ENCODE measurements at regions not wholly inside any gene's neighbourhood (a gene's known extent, or its start where the extent isn't known, plus 50 kb on each side); places are given as distances from the start of the nearest gene placed in this dataset.

DNA sequence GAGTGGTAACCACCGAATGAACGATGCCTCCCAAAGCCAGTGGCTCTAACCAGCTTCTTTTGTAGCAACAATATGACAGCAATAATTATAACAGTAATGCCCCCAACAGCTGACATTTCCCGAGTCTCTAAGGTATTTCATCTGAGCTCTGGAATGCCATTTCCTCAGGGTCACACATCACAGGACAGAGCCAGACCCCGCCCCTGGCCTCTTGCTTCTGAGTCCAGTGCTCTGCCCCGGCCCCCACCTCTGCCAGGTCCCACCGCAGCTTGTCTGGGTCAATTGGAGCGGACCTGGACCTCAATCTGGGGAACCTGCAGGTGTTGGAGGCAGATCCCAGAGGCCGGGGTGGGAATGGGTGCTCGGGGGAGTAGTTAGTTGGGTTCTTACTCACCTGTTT, 63.8 kb downstream of the IGLL1 start:
- no peak for DNase-seq (ENCODE audit: low spot score)
- TF ChIP-seq, protein P1, sequence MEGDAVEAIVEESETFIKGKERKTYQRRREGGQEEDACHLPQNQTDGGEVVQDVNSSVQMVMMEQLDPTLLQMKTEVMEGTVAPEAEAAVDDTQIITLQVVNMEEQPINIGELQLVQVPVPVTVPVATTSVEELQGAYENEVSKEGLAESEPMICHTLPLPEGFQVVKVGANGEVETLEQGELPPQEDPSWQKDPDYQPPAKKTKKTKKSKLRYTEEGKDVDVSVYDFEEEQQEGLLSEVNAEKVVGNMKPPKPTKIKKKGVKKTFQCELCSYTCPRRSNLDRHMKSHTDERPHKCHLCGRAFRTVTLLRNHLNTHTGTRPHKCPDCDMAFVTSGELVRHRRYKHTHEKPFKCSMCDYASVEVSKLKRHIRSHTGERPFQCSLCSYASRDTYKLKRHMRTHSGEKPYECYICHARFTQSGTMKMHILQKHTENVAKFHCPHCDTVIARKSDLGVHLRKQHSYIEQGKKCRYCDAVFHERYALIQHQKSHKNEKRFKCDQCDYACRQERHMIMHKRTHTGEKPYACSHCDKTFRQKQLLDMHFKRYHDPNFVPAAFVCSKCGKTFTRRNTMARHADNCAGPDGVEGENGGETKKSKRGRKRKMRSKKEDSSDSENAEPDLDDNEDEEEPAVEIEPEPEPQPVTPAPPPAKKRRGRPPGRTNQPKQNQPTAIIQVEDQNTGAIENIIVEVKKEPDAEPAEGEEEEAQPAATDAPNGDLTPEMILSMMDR (IDR thresholded peaks at IDR 0.05; ENCODE audit: extremely low read depth, missing control alignments) = no peak

DNA sequence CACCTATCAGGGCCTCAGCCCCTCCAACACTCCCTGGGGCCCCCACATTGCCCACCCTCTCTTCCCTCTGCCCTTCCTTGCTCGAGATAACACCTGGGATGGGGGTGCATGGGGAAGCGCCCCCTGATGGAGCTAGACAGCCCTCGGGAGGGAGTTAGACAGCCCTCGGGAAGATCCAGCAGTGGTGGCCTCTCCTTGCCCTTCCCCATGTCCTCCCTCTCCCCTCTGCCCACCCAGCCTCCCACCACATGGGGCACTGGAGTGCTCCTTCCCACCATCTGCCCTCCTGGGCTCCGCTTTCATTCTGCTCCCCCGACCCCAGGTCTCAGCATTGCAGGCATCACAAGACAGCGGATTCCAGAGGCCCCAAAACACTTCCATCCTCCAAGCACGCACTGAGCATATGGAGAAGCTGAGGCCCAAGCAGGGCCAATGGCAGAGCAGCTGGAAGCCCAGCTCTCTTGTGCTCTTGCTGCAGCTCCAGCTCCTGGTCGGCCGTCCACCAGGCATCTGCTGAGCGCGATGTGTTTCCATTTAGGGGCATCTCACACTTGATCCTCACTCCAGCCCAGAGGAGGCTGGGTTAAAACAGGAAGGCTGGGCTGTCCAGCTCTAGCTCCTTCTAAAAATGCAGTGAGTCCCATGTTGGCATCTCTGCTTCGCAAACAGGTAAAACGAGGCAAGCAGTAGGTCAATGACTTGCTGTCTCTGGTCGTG, 65.6 kb downstream of the IGLL1 start:
- TF ChIP-seq, protein P1 (IDR thresholded peaks at IDR 0.05; ENCODE audit: extremely low read depth, missing control alignments) = no peak
- DNase-seq (ENCODE audit: low spot score) = no peak

GRCh38 chr22:23513705-23514104, 66.4 kb downstream of the IGLL1 start:
- TF ChIP-seq, protein P1 (IDR thresholded peaks at IDR 0.05; ENCODE audit: extremely low read depth, missing control alignments) = no peak
- DNase-seq (ENCODE audit: low spot score) = no peak

GRCh38 chr22:23513133-23513532, 67.0 kb downstream of the IGLL1 start:
- TF ChIP-seq, protein P1 (IDR thresholded peaks at IDR 0.05; ENCODE audit: extremely low read depth, missing control alignments) = no peak
- no peak for DNase-seq (ENCODE audit: low spot score)

DNA sequence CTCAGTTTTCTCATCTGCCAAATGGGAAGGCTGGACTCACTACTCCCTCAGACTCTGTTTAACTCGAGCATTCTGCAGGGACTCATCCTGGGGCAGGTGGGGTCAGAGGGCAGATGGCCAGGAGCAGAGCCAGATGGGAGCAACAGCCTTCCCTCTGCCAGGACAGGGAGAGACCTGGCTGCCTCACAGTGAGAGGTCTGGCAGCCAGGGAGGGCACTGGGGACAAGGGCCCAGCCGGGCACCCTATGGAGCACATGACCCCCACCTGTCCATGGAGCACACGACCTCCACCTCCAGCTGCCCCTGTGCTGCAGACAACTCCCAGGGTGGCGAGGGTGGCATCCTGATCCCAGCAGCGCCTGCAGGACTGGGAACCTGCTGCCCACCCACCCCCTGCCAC, 67.4 kb downstream of the IGLL1 start:
- TF ChIP-seq, protein P1 (IDR thresholded peaks at IDR 0.05; ENCODE audit: extremely low read depth, missing control alignments) = no peak

DNA sequence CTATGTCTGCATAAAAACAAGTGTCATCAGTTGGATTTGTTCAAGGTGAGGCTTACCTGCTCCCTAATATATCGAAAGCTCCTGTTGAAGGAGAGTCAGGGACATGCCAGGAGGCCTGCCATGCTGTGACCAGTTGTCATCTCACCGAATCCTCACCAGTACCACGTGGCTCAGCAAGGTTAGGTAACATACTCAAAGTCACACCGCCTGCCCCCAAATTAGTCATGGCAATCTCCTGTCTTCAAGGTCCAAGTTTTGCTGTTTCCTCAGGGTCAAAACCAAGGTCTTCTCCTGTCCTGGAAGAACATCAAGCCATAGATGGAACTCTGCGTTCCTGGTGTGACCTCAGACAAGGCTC, 67.8 kb downstream of the IGLL1 start:
- TF ChIP-seq, protein P1 (IDR thresholded peaks at IDR 0.05; ENCODE audit: extremely low read depth, missing control alignments) = no peak
- no peak for DNase-seq (ENCODE audit: low spot score)

More for the DNA sequence above, 67.4 kb downstream of the IGLL1 start:
- no peak for DNase-seq (ENCODE audit: low spot score)

GRCh38 chr22:23511627-23512347, 68.3 kb downstream of the IGLL1 start:
- DNase-seq (ENCODE audit: low spot score) = no peak
- TF ChIP-seq, protein P1 (IDR thresholded peaks at IDR 0.05; ENCODE audit: extremely low read depth, missing control alignments) = no peak
